Upper lobe of left lung (tissue), 6 donors: ENCODE measurements at regions not wholly inside any gene's neighbourhood (a gene's known extent, or its start where the extent isn't known, plus 50 kb on each side); places are given as distances from the start of the nearest gene placed in this dataset.

Experiments
- ATAC-seq, 2 donors: fragments of 200-7000 bp; cut with Tn5 transposase; one replicate each; pipeline ENCODE4 v1.9.1; 2022; ENCODE audit warnings: mild to moderate bottlenecking in 2 of 2, moderate library complexity in 2 of 2; ENCODE audit not compliant: low FRiP score in 2 of 2
- DNase-seq, 2 donors: peaks; one replicate each; pipeline ENCODE4 v3.0.0-alpha.2; 2019 to 2020
- H3K27ac ChIP-seq, 4 donors: fragments of 200-600 bp; sonication (generic); one replicate each; pipeline ENCODE4 v1.5.1; 2016 to 2019
- H3K27me3 ChIP-seq, 4 donors: fragments of 200-600 bp; sonication (generic); one replicate each; pipeline ENCODE4 v1.5.1; 2017 to 2019
- H3K36me3 ChIP-seq, 4 donors: fragments of 200-600 bp; sonication (generic); one replicate each; pipeline ENCODE4 v1.5.1; 2016 to 2019
- H3K4me1 ChIP-seq, 4 donors: fragments of 200-600 bp; sonication (generic); one replicate each; pipeline ENCODE4 v1.5.1; 2018 to 2019
- H3K4me3 ChIP-seq, 4 donors: fragments of 200-600 bp; sonication (generic); one replicate each; pipeline ENCODE4 v1.5.1; 2017 to 2019; ENCODE audit warnings: mild to moderate bottlenecking in 2 of 4, moderate library complexity in 1 of 4
- H3K9me3 ChIP-seq, 4 donors: fragments of 200-600 bp; sonication (generic); one replicate each; pipeline ENCODE4 v1.5.1; 2018 to 2019
- EP300 ChIP-seq, 4 donors: sonication (generic); formaldehyde crosslinking; IDR thresholded peaks; one replicate each; pipeline ENCODE4 v1.5.1; 2017; ENCODE audit warnings: antibody characterized with exemption in 4 of 4, control low read depth in 2 of 4
- POLR2A ChIP-seq, 4 donors: fragments of 450-650 bp; IDR thresholded peaks; one replicate each; pipeline ENCODE4 v1.5.1; 2016 to 2017; ENCODE audit warnings: antibody characterized with exemption in 4 of 4, mild to moderate bottlenecking in 2 of 4
- POLR2AphosphoS5 ChIP-seq, 2 donors: sonication (generic); formaldehyde crosslinking; IDR thresholded peaks; one replicate each; pipeline ENCODE4 v1.5.1; 2017; ENCODE audit warnings: antibody characterized with exemption in 2 of 2
- WGBS, 2 donors: methylation state at CpG; one replicate each; pipeline ENCODE4 v1.1.5; 2017 to 2018; 5-methylcytosine and 5-hydroxymethylcytosine counted together
- TF ChIP-seq, protein P1 (sequence below), 6 experiments: fragments of 450-650 bp in 4 of 6; fragments of 200-600 bp in 2 of 6; sonication (generic) in 2 of 6; IDR thresholded peaks; one replicate each; pipeline ENCODE4 v1.5.1; 2016 to 2019; ENCODE audit warnings: antibody characterized with exemption in 6 of 6
- donor health status: DM: no; HTN: no; CAD: no; lungs with moderate emphysema.
- donor health status: DM: no; HTN: yes; CAD: no; lungs with severe emphysema.

DNA sequence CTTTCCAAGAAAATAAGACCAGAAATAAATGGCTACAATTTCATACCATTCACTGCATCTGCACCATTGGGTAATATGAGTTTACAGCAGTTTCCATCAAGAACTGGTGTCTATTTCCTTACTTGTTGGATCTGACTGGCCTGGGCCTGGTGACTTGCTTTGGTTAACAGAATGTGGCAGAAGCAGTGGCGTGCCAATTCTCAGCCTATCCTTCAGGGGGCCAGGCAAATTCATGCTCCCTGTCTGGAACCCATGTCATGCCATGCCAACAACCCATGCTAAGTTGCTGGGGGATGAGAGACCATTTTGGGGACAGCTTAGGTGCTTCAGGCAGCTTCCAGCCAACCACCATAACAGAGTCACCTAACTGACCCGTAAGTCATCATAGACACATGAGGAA, 656.7 kb downstream of the SPOCK3 start:
- 82 to 100% methylated on average over 2 of the region's 2 CpGs for WGBS, 2 donors
- H3K27ac ChIP-seq, result no peak overlapping the region

DNA sequence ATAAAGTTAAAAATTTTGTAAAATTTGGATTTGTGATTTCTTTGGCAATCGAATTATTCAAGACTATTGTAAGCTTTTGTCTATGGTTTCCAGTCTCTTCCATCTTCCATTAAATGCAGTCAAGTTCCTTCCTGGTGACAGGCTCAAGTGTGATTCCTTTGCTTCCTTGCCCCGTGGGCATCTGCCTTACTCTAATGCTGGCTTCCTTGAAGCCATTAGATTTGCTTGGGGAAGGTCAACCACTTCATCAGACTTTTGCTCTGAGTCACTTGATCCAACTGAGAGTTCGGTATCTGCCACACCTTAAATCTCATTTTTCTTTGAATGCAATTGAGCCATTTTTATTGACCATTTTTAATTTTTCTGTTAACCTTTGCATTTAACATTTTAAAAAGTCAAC, 648.8 kb downstream of the SPOCK3 start:
- no peak for DNase-seq
- Histone ChIP-seq H3K27ac (no peak overlapping the region), H3K27me3 (no peaks in the 10 kb centered on the region), H3K9me3 (no peaks in the 10 kb centered on the region), H3K4me3 (no peak overlapping the region), H3K36me3 (no peaks in the 10 kb centered on the region), H3K4me1 (no peaks in the 10 kb centered on the region)
- 69 to 83% methylated on average over 3 of the region's 3 CpGs for WGBS, 2 donors
- no peak for TF ChIP-seq POLR2AphosphoS5 (IDR thresholded peaks at IDR 0.05)
- TF ChIP-seq, protein P1, sequence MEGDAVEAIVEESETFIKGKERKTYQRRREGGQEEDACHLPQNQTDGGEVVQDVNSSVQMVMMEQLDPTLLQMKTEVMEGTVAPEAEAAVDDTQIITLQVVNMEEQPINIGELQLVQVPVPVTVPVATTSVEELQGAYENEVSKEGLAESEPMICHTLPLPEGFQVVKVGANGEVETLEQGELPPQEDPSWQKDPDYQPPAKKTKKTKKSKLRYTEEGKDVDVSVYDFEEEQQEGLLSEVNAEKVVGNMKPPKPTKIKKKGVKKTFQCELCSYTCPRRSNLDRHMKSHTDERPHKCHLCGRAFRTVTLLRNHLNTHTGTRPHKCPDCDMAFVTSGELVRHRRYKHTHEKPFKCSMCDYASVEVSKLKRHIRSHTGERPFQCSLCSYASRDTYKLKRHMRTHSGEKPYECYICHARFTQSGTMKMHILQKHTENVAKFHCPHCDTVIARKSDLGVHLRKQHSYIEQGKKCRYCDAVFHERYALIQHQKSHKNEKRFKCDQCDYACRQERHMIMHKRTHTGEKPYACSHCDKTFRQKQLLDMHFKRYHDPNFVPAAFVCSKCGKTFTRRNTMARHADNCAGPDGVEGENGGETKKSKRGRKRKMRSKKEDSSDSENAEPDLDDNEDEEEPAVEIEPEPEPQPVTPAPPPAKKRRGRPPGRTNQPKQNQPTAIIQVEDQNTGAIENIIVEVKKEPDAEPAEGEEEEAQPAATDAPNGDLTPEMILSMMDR (IDR thresholded peaks at IDR 0.05), result no peak
- TF ChIP-seq EP300 (IDR thresholded peaks at IDR 0.05), result no peak
- no peak for TF ChIP-seq POLR2A (IDR thresholded peaks at IDR 0.05)
- no peak for ATAC-seq

More for the DNA sequence above, 656.7 kb downstream of the SPOCK3 start:
- no peak overlapping the region for H3K4me3 ChIP-seq
- H3K4me1 ChIP-seq, result no peaks in the 10 kb centered on the region
- H3K9me3 ChIP-seq, result no peaks in the 10 kb centered on the region
- H3K36me3 ChIP-seq, result no peaks in the 10 kb centered on the region
- H3K27me3 ChIP-seq, result no peaks in the 10 kb centered on the region
- TF ChIP-seq POLR2A (IDR thresholded peaks at IDR 0.05) (no peak), EP300 (IDR thresholded peaks at IDR 0.05) (no peak), POLR2AphosphoS5 (IDR thresholded peaks at IDR 0.05) (no peak)
- TF ChIP-seq, protein P1 (IDR thresholded peaks at IDR 0.05), result no peak
- ATAC-seq (no peak), DNase-seq (no peak)

DNA sequence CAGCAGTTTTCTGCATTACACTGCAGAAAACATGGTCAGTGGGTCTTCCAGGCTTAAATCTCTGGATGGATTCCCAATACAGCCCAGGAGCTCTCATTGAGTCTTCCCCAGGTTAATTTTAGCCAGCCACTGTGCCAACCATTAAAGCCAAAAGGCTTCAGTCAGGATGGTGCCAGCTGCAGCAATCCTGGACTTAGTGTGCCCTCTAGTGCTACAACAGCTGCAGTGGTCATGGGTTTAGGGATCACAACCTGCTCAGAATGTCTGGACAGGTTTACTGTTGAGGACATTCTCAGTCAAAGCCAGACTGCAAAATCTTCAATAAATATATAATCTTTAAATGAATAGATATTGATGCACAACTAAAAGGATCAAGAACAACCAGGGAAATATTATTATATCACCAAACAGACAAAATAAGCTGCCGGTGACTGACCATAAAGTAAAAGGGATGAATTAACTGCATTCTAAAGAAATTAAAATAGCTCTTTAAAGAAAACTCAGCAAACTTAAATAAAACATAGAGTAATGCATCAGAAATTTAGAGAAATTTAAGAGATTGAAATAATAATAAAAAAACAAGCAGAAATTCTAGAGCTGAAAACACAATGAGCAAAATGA, 639.9 kb downstream of the SPOCK3 start:
- no peak for DNase-seq
- TF ChIP-seq POLR2AphosphoS5 (IDR thresholded peaks at IDR 0.05), result no peak
- TF ChIP-seq, protein P1 (IDR thresholded peaks at IDR 0.05), result peak in 1 of 6 experiments; percentile 15
- no peaks in the 10 kb centered on the region for H3K36me3 ChIP-seq
- H3K27ac ChIP-seq, result no peak overlapping the region
- H3K27me3 ChIP-seq, result no peaks in the 10 kb centered on the region
- H3K4me3 ChIP-seq, result no peak overlapping the region
- no peaks in the 10 kb centered on the region for H3K4me1 ChIP-seq
- H3K9me3 ChIP-seq, result no peaks in the 10 kb centered on the region
- no peak for ATAC-seq
- 91 to 97% methylated on average over 1 of the region's 1 CpG for WGBS, 2 donors

DNA sequence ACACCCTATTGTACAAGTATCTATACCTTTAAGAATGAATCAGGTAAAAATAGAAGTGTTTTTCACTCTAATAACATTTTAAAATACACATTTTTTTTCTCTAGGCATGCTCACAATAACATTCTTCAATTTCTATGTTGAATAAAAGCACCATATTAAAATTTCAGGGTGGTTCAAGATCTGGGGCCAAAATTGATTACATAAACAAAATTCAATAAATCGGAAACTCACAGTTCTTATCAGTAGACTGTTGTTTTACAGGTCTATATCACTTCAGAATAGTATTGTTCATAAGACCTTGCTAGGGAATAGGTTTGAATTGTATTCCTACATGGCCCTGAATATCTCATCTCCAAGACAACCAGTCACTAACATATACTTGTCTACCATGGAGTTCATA, 634.0 kb downstream of the SPOCK3 start:
- H3K4me1 ChIP-seq, result no peaks in the 10 kb centered on the region
- no peaks in the 10 kb centered on the region for H3K27me3 ChIP-seq
- no peak overlapping the region for H3K27ac ChIP-seq
- no peaks in the 10 kb centered on the region for H3K36me3 ChIP-seq
- no peaks in the 10 kb centered on the region for H3K9me3 ChIP-seq
- TF ChIP-seq EP300 (IDR thresholded peaks at IDR 0.05), result no peak
- TF ChIP-seq, protein P1 (IDR thresholded peaks at IDR 0.05), result no peak
- TF ChIP-seq POLR2AphosphoS5 (IDR thresholded peaks at IDR 0.05), result no peak
- TF ChIP-seq POLR2A (IDR thresholded peaks at IDR 0.05), result no peak
- DNase-seq (no peak), ATAC-seq (no peak)
- 86 to 89% methylated on average over 1 of the region's 1 CpG for WGBS, 2 donors
- H3K4me3 ChIP-seq, result no peak overlapping the region

DNA sequence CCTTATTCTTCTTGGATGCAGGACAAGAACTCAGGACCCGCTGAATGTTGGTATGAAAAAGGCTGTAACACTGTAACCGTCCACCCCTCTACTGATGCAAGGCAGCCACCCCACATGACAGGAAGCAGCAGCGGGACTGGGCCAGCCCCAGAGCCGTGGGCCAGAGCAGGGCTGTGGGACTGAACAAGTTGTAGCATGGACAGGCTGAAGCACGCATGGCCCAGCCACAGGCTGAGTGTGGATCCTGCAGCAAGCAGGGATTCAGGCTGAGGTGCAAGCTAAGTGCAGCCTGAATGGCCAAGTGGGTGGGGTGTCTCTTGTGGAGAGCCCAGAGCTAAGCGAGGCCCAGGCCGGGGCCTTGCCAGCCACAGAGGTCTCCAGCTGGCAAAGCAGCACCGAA, 632.2 kb downstream of the SPOCK3 start:
- no peaks in the 10 kb centered on the region for H3K9me3 ChIP-seq
- no peaks in the 10 kb centered on the region for H3K27me3 ChIP-seq
- ATAC-seq (no peak), DNase-seq (peak in 1 of 2 donors; percentile 58)
- H3K36me3 ChIP-seq, result no peaks in the 10 kb centered on the region
- no peak for TF ChIP-seq EP300 (IDR thresholded peaks at IDR 0.05)
- H3K27ac ChIP-seq, result no peak overlapping the region
- H3K4me3 ChIP-seq, result no peak overlapping the region
- H3K4me1 ChIP-seq, result no peaks in the 10 kb centered on the region
- 90 to 91% methylated on average over 7 to 8 of the region's 8 CpGs for WGBS, 2 donors
